Stimulated activated CD8-positive, alpha-beta memory T cell treated with anti-CD3 and anti-CD28 coated beads, Interleukin-15, amount 100 ng/mL, for 4 hours (primary cell): ENCODE measurements at regions not wholly inside any gene's neighbourhood (a gene's known extent, or its start where the extent isn't known, plus 50 kb on each side); places are given as distances from the start of the nearest gene placed in this dataset.
"Not testable (repeated sequence)": the region's sequence is repeated elsewhere in the genome, so short reads cannot be mapped to it uniquely, and the experiment has no call there.

ENCODE experiments used
- DNase-seq, 2 donors: peaks; one replicate each; pipeline ENCODE4 v3.0.0-alpha.2; 2020; ENCODE audit warnings: low read depth in 2 of 2

GRCh38 chr10:2356670-2357069 is 619.3 kb upstream of the ADARB2 start:
- DNase-seq: no peak

DNA sequence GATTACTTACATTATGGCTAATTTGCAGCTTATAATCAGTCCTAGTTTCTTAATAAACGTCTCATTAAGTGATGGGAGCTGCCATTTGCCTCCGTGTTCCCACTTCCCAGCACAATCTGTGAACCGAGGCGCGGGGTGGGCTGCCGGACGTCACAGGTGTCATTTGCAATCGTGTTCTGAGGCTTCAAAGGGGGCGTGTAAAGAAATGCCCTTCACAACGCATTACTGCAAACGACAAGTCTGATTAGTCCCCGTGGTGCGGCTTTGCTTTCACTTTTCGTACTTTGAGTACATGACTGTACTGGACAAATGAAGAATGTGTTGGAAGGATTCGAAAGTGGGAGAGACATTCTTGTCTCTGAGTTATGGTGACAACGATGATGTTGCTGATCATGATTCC is 614.2 kb upstream of the ADARB2 start:
- no peak for DNase-seq

DNA sequence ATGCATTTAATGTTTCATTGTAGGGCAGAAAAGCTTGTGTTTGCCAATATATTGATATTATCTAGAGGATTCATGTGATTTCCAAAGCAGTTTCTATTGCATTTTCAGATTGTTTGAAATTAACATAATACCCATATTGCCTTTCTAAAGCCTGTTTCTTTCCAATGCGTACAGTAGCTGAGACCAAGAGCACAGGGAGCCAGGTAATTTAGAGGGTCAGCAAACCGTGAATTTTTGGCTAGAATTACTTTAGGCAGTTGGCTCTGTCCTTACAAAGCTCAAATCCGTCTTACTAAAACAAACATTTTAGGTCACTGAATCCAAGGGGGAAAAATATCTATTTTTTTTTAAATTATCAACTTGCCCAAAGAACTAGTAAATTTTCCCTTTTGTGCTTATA is 604.9 kb upstream of the ADARB2 start:
- no peak for DNase-seq

DNA sequence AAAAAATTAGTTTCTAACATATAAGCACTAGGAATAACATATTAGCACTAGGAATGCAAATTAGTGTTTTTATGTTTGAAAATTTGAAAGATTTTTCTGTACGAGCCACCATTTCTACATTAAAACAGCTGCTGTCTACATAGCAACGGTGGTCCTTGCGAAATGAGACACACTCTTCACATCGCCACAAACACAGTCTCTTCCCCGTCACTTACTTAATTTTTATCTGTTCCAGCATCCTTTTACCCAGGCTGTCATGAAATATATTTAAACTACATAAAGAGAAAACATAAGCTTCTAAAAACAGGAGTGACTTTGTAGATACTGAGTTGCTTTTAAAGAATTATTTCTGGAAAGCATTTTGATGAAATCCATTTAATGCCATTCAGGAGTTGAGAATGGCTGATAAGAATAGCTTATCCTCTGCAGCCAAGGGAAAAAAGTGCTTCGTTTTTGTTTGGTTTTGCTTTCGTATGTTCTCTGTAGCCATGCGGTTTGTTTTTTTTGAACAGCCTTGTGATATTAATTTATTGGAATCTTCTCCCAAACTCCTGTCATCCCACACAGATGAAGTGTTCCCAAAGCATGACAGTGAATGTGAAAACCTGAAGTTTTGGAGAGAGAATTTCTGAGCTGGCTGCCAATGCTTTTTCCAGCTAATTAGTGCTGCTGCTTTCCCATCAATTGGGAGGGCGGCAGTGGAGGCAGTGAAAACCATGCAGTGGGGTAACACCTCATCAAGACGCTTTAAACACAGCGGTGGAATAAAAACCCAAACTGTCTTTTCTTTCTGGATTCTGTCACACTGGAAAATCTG is 603.7 kb upstream of the ADARB2 start:
- DNase-seq: no peak

GRCh38 chr10:2335626-2336025 is 598.3 kb upstream of the ADARB2 start:
- DNase-seq: no peak

GRCh38 chr10:2334575-2334974 is 597.2 kb upstream of the ADARB2 start:
- no peak for DNase-seq

GRCh38 chr10:2329082-2329481 is 591.8 kb upstream of the ADARB2 start:
- DNase-seq: no peak

GRCh38 chr10:2326411-2326810 is 589.1 kb upstream of the ADARB2 start:
- DNase-seq: no peak

DNA sequence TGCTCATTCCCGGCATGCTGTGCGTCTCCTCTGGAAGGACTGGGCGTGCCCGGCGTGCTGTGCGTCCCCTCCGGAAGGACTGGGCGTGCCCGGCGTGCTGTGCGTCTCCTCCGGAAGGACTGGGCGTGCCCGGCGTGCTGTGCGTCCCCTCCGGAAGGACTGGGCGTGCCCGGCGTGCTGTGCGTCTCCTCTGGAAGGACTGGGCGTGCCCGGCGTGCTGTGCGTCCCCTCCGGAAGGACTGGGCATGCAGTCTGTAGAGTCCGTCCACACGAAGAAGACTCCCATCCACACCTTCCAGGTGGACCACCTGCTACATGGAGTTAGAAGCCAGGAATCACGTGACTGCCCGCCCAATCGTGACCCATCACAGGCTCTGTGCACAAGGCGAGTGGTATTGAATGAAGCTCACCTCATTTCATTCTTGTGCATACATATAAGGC is 577.7 kb upstream of the ADARB2 start:
- not testable (repeated sequence) for DNase-seq

DNA sequence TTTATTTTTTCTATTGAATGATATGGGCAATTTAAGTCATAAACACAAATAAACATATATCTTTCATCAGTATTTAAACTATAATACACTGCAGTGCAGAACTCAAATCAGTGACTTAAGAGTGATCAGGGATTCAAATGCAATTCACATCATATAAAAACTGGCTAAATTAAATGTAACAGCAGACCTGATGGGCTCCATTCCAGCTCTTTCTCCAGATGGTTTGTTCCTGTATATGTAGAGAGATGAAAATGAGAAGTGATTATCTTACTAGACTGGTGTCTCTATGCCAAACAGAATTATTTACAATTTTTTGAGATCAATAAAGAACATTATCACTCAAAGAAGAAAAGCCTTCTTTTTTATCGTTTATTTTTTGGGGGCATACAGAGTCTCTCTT is 568.8 kb upstream of the ADARB2 start:
- DNase-seq: no peak

- no peak for DNase-seq
These were observed 565.8 kb upstream of the ADARB2 start for GRCh38 chr10:2303169-2303568.

DNA sequence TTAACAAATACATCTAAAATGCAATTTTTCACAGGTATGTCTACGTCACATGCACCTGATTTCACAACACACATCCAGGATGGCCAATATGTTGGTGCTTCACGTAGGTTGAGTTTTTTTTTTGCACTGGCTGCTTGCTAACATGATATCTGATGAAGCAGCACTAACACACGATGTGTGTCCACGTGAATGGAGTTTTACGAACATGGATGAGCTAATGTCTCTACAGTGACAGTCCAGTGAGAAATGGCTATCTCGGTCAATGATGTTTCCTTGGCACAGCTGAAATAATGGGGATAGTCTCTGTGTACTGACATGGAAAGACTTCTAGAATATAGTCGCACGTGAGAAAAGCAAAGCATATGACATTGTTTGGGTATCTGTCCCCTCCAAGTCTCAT is 563.9 kb upstream of the ADARB2 start:
- no peak for DNase-seq

- no peak for DNase-seq
These were observed 562.9 kb upstream of the ADARB2 start for GRCh38 chr10:2300231-2300630.

DNA sequence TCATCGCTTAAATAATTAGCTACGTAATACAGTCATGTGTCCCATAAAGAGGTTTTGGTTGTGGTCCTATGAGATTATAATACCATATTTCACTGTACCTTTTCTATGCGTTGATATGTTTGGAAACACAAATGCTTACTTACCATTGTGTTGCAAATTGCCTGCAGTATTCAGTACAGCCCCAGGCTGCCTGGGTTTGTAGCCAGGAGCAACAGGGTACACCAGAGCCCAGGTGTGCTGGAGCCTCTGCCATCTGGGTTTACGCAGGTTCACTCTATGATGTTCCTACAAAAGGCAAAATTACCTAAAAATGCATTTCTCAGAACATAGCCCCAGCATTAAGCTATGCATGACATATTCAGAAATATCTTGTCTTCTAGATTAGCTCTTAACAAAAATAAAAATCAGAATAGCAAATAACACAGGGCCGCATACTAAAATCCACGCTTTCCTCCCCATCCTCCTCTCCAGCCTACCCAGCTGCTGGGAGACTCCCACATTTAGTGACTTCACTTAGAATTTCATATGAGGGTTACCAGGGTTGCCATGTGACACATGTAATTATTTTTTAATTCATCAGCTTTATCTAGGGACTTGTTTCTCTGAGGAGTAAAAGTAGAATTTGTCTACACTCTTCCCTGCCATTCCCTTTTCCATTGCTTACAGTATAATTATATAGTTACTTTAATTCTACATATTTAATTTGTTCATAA is 559.0 kb upstream of the ADARB2 start:
- no peak for DNase-seq

DNA sequence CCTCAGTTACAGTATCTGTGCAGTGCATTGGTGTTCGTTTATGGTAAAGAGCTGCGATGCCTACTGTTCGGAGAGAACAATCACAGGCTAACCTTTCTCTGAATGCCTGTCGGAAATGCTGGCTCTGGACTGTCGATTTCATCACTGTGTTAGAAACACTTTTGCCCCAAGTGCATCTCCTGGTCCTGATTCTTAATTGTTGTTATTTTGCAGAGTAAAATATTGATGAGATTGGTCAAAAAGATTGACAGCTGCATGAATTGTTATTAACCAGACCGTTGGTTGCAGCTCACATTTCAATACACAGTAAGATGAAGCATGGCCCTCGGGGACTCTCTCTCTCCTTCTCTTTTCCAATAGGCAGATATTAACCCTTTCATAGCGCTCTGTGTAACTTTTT is 557.4 kb upstream of the ADARB2 start:
- no peak for DNase-seq

DNA sequence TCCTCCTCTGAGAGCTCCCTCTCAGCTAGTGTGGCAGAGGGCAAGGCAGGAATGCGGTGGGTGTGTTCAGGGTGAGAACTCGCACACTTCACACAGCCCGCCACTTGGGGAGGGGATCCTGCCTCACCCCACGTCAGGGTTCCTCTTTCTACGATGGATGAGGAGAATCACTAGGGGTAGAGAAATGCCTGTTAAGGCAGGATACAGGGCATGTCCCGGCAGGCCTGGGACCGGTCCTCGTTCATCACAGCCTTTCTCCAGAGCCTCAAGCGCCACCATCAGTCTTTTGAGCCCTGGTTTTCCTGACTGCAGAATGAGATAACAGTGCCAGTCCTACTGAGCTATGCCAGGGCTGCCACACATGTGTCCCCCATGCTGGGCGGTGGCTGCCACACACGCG is 546.7 kb upstream of the ADARB2 start:
- no peak for DNase-seq

DNA sequence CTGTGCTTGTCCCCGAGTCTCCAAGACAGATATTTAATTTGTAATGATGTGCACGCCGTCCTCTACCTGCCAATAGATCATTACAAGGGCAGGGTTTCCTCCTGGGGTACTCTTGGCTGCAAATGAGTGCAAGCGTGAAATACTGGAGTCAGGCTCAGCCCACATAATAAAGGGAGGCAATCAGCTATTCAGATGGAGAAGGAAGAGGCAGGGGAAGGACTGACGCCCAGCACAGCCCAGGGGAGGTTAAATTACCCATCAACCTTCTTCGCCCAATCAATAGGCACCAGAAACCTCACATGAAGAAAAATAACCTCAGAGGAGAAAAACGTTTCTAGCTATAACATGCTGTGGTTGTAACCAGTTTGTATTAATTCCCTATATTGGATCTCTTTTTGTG is 544.9 kb upstream of the ADARB2 start:
- DNase-seq: no peak

DNA sequence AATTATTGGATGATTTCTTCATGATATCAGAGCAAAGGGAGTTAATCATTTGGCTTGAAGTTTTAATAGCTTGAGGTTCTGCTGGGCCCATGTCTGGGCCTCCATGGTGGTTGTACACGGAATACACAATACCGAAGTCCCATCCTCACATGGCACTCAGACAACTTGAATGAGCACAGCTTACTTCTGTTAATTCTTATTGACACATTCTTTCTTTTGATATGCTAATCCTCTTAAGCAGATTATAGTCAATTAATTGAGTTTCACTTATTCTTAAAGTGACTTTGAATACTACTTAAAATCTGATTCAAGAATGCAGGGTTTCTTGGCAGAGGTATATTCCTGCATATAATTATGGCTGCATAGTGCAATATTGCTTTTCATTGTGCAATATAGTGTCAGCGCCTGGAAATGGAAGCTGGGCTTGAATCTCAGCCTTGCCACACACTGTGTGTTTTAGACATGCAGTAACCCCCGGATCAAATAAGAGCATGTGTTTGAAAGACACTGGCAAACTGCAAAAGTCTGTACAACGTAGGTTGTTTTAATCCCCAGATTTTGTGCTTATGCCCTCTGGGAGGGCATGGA is 543.5 kb upstream of the ADARB2 start:
- no peak for DNase-seq

DNA sequence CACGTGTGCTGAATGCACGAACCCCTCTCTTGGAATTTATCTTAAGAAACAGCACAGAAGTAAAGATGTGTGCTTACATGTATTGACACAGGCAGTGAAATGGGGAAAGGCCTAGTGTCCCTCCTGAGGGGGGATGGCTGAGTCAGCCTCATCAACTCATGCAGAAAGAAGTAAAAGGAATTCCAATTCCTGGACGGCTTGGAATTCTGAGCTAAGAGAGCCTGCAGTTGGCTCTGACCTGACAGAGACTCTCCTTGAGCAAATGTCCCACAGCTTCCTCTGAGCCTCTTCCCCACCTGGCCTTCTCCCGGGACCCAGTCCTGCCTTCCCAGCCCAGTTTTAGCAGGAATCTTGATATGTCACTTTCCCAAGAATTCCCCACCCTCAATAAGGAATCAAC is 542.4 kb upstream of the ADARB2 start:
- DNase-seq: no peak

DNA sequence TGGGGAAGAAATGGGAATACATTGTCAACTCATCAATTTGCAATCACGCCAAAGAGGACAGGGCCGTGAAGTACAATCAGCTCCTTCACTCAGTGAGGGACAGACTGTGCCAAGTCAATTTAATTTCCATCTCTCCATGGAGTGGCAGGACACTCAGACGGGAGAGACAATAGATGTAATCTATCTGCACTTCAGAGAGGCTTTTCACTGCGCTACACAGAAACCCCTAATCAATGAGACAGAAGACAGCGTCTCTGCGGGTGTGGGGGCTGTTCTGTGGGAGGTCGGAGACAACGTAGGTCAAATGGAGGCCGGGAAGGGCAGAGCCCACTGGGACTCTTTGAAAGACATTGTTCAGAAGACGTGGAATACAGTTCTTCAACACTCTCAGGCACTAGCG is 541.0 kb upstream of the ADARB2 start:
- DNase-seq: no peak

DNA sequence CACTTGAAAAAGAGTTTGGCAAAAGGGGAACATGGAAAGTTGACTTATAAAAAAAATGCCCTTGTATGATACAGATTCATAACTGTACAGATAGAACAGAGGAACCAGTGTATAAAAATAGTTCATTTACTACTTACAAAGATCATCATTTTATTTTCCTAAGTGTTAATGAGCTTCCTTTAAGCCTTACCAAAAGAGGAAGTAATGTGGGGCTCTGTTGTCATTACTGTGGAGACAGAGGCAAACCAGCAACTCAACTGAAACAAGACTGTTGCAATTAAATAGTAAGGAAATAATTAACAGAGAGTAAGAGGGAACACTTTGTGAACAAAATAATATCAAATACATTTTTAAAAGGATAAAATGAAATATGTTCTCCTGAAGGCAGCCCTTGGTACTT is 526.2 kb upstream of the ADARB2 start:
- no peak for DNase-seq

DNA sequence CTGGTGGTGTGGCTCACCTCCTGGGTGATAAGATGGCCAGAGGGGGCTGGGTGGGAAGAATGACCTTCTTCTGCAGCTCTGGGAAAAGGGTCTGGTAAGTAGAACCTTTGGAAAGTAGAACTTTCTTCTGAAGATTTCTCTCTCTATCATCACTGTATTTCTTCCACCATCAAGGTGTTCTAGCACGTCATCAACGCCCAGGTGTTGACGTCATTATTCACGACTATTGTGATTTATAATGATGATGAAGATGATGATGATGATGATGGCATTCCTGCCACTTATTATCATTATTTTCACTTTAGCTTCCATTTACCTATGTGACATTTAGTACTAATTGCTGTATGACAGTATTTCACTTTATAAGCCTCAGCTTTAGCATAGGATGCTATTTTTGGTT is 525.6 kb upstream of the ADARB2 start:
- DNase-seq: no peak

- DNase-seq: no peak
These were observed 525.0 kb upstream of the ADARB2 start for GRCh38 chr10:2262333-2262732.
